ENCODE measurements at regions not wholly inside any gene's neighbourhood (a gene's known extent, or its start where the extent isn't known, plus 50 kb on each side); places are given as distances from the start of the nearest gene placed in this dataset.

GRCh38 chr11:91133361-91133760, 910.5 kb upstream of the CHORDC1 start:
- no peak for DNase-seq
- CTCF ChIA-PET, result no interaction called here
- no peaks in the 10 kb centered on the region for H3K27me3 Mint-ChIP-seq

GRCh38 chr11:91129596-91129995, 906.7 kb upstream of the CHORDC1 start:
- no peaks in the 10 kb centered on the region for H3K27me3 Mint-ChIP-seq
- no peaks in the 10 kb centered on the region for H3K4me1 Mint-ChIP-seq
- CTCF ChIA-PET, result no interaction called here
- no CpG with 5 or more reads among the region's 3 CpGs for WGBS (ENCODE audit: insufficient coverage)
- Histone ChIP-seq H3K79me2 (ENCODE audit: control insufficient read depth, insufficient read depth, low read length) (no peaks in the 10 kb centered on the region), H4K20me1 (ENCODE audit: control insufficient read depth, insufficient read depth, low read length, poor library complexity, severe bottlenecking) (no peaks in the 10 kb centered on the region), H3K4me3 (ENCODE audit: control extremely low read depth in 1 of 5, extremely low read depth in 1 of 5, insufficient read depth in 1 of 5, low read depth in 2 of 5, low read length in 4 of 5) (no peak overlapping the region), H3K9me3 (ENCODE audit: control extremely low read depth in 1 of 3, control insufficient read depth in 2 of 3, insufficient read depth in 1 of 3, low read length in 2 of 3) (no peaks in the 10 kb centered on the region), H3K9ac (ENCODE audit: low read length) (no peak overlapping the region), H3K4me2 (replicated peaks; ENCODE audit: low read depth, low read length, poor library complexity, severe bottlenecking) (no peak overlapping the region), H3K27me3 (replicated peaks in 1 of 4; ENCODE audit: control extremely low read depth in 1 of 4, control insufficient read depth in 3 of 4, insufficient read depth in 4 of 4, low read length in 3 of 4) (no peaks in the 10 kb centered on the region), H2AFZ (ENCODE audit: insufficient read depth, low read depth, low read length, poor library complexity, severe bottlenecking) (no peak overlapping the region), H3K4me1 (ENCODE audit: control insufficient read depth in 2 of 2, insufficient read depth in 2 of 2, low read length in 2 of 2) (no peaks in the 10 kb centered on the region), H3K27ac (ENCODE audit: low read length in 2 of 2) (no peak overlapping the region), H3K36me3 (replicated peaks in 1 of 2; ENCODE audit: control extremely low read depth in 1 of 2, control insufficient read depth in 1 of 2, extremely low read depth in 1 of 2, insufficient read depth in 2 of 2, low read length in 1 of 2) (no peaks in the 10 kb centered on the region)
- no peak for TF ChIP-seq CTCF (IDR thresholded peaks at IDR 0.05)
- TF ChIP-seq EZH2 (IDR thresholded peaks at IDR 0.05; ENCODE audit: borderline replicate concordance, insufficient read depth, low read depth, low read length, poor library complexity, severe bottlenecking), result no peak
- ATAC-seq (ENCODE audit: low read depth) (no peak), DNase-seq (no peak)
- H3K9me3 Mint-ChIP-seq (ENCODE audit: insufficient read depth), result peaks cover 3% of the 10 kb centered on the region
- intact Hi-C loops (cut with micrococcal nuclease), result no loop called here
- no peak overlapping the region for H3K27ac Mint-ChIP-seq
- POLR2A ChIA-PET, result no interaction called here
- no peak overlapping the region for H3K4me3 Mint-ChIP-seq

More at GRCh38 chr11:91133361-91133760, 910.5 kb upstream of the CHORDC1 start:
- H3K4me1 ChIP-seq (ENCODE audit: control insufficient read depth in 2 of 2, insufficient read depth in 2 of 2, low read length in 2 of 2), result no peaks in the 10 kb centered on the region
- H3K4me3 Mint-ChIP-seq, result no peak overlapping the region
- H3K4me2 ChIP-seq (replicated peaks; ENCODE audit: low read depth, low read length, poor library complexity, severe bottlenecking), result no peak overlapping the region
- H3K9ac ChIP-seq (ENCODE audit: low read length), result no peak overlapping the region
- POLR2A ChIA-PET, result no interaction called here
- no peaks in the 10 kb centered on the region for H3K27me3 ChIP-seq (replicated peaks in 1 of 4; ENCODE audit: control extremely low read depth in 1 of 4, control insufficient read depth in 3 of 4, insufficient read depth in 4 of 4, low read length in 3 of 4)
- TF ChIP-seq EZH2 (IDR thresholded peaks at IDR 0.05; ENCODE audit: borderline replicate concordance, insufficient read depth, low read depth, low read length, poor library complexity, severe bottlenecking) (no peak), CTCF (IDR thresholded peaks at IDR 0.05) (no peak)
- H3K79me2 ChIP-seq (ENCODE audit: control insufficient read depth, insufficient read depth, low read length), result no peaks in the 10 kb centered on the region
- H3K9me3 ChIP-seq (ENCODE audit: control extremely low read depth in 1 of 3, control insufficient read depth in 2 of 3, insufficient read depth in 1 of 3, low read length in 2 of 3), result no peaks in the 10 kb centered on the region
- H3K4me1 Mint-ChIP-seq, result no peaks in the 10 kb centered on the region
- no peaks in the 10 kb centered on the region for H3K36me3 ChIP-seq (replicated peaks in 1 of 2; ENCODE audit: control extremely low read depth in 1 of 2, control insufficient read depth in 1 of 2, extremely low read depth in 1 of 2, insufficient read depth in 2 of 2, low read length in 1 of 2)
- H2AFZ ChIP-seq (ENCODE audit: insufficient read depth, low read depth, low read length, poor library complexity, severe bottlenecking), result no peak overlapping the region
- no peak for ATAC-seq (ENCODE audit: low read depth)
- no peak overlapping the region for H3K4me3 ChIP-seq (ENCODE audit: control extremely low read depth in 1 of 5, extremely low read depth in 1 of 5, insufficient read depth in 1 of 5, low read depth in 2 of 5, low read length in 4 of 5)
- no peak overlapping the region for H3K27ac ChIP-seq (ENCODE audit: low read length in 2 of 2)
- intact Hi-C loops (cut with micrococcal nuclease), result no loop called here
- no peak overlapping the region for H3K27ac Mint-ChIP-seq
- peaks cover 10% of the 10 kb centered on the region for H3K9me3 Mint-ChIP-seq (ENCODE audit: insufficient read depth)
- H4K20me1 ChIP-seq (ENCODE audit: control insufficient read depth, insufficient read depth, low read length, poor library complexity, severe bottlenecking), result no peaks in the 10 kb centered on the region
